Stimulated activated CD4-positive, alpha-beta T cell treated with anti-CD3 and anti-CD28 coated beads, Interleukin-12 subunit alpha, Interleukin-12 subunit beta, amount 100 ng/mL, for 48 hours (primary cell): ENCODE measurements at regions not wholly inside any gene's neighbourhood (a gene's known extent, or its start where the extent isn't known, plus 50 kb on each side); places are given as distances from the start of the nearest gene placed in this dataset.
"Not testable (repeated sequence)": the region's sequence is repeated elsewhere in the genome, so short reads cannot be mapped to it uniquely, and the experiment has no call there.

Experiments
- DNase-seq, 3 donors: peaks; one replicate each; pipeline ENCODE4 v3.0.0-alpha.2; 2020; ENCODE audit warnings: low read depth in 2 of 3, low spot score in 1 of 3

DNA sequence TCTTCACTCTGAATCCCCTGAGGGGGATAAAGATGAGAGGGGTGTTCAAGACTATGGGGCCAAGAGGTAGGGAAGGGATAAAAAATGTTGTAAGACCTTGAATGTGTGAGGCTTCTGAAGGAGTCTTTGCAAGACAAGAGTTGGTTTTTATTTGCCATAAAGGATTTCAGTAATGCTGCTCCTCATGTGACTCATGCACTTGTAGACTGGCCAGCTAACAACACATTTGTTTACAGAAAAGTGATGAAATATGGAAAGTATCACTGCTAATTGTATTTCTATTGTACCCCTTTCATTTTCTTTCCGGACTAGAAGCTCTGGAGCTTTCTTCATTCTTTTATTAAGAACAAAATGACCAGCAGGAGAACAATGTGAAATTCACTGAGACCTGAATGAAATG lies 782.1 kb downstream of the EPHA4 start:
- DNase-seq, result no peak

DNA sequence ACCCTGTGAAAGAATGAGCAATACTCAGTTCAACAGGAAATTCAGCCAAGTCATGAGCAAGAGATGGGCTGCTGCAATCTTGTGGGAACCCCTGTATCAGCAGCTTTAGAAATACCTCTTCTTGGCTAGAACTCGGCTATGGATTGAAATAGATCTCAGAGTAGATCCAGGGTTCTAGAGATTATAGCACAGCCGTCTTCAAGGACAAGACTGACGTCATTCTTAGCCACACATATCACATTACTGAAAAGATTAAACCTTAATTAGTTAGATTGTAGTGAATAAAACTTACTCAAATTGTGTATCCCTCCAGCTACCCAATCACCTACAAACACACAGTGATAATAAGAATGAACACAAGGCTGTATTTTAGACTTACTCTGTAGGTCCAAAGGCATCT lies 776.4 kb downstream of the EPHA4 start:
- no peak for DNase-seq

DNA sequence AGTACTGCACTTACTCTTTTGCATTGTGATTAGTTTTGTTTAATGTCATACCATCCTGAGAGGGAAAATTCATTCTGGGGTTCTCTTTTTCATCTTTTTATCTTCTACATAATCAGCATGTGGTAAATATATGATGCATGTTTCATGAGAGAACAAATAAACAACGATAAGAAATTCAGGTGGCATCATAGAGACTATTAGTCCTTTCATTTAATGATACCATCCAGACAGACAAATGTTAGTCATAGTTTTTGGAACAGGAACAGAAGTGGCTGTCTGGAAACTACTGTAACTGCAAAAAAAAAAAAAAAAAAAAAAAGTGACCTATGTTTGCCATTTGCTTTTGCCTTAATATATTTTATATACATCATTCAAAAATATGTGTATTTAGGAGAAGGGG lies 761.0 kb downstream of the EPHA4 start:
- DNase-seq, result no peak

DNA sequence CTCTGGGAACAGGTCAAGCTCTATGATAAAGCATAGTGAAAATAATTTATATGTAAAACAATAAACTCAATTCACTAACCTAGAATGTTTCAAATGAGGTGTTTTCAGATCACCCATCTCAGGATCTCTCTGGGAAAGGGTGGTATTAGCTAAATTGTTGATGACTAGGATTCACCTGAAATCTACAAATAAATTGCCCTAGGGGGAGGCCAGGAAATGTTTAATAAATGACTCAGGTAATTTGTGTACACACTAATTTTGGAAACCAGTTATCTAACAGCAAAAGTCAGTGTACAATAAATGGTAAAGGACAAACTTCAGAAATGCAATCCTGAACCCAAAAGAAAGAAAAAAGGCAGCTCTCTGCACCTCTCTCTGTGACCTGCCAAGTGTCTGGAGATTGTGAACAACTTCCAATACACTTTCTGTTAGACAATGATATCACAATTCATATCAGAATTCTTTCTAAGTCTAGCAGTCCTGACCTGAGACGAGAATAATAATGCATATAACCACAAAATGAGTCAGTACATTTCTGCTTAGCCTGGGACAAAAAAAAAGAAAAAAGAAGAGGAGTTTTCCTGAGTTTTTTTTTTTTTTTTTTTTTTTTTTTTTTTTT lies 760.0 kb downstream of the EPHA4 start:
- no peak for DNase-seq

DNA sequence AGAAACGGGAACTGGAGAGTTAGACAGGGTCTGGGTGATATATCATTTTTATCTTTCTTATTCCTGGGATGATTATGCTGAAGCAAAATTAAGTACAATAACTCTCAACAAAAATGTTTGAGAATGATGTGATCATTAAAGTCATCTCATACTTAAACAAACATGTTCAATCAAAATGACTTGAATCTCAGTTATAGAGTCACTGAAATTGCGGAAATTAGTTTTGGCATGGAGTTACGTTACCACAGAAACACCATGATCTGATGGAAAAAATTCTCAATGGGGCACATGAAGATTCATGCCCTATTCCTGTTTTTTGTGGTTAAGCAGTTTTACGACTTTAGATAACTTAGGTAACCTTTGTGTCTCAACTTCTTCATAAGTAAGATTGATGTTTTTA lies 757.7 kb downstream of the EPHA4 start:
- no peak for DNase-seq

DNA sequence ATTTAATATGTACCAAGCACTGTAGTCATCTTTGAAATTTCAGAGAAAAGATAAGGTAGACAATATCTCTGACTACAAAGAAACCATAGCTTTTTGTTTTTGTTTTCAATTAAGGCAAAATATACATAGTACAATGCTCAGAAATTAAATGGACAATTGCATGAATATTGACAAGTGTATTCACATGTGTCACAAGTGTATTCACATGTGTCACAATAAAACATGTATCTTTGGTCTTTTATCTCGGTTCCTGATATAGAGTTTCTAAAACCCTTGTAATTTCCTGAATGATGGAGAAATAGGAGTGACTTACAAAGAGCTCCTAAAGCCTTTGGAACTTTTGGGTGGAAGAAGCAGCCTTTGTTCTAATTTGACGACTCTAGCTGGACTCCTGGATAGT lies 756.4 kb downstream of the EPHA4 start:
- DNase-seq, result no peak

DNA sequence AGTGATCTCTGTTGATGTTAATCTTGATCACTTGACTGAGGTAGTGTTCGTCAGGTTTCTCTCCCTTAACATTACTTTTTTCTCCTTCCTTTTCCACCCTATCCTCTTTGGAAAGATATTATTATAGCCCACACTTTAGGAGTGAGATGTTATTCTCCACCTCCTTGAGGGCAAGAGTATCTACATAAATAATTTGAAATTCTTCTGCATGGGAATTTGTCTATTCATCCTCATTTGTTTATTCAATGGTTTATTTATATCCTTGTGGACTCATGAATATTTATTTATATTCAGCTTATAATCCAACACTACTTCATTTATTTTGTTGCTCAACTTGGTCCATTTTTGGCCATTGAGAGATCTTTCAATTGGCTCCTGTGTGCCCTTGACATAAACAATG lies 750.4 kb downstream of the EPHA4 start:
- no peak for DNase-seq

DNA sequence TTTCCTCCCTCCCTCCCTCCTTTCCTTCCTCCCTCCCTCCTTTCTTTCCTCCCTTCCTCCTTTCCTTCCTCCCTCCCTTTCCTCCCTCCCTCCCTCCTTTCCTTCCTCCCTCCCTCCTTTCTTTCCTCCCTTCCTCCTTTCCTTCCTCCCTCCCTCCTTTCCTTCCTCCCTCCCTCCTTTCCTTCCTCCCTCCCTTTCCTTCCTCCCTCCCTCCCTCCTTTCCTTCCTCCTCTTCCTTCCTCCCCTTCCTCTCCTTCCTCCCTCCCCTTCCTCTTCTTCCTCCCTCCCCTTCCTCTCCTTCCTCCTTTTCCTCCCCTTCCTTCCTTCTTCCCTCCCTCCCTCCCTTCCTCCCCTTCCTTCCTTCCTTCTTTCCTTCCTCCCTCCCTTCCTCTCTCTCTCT lies 748.5 kb downstream of the EPHA4 start:
- DNase-seq, result not testable (repeated sequence)

DNA sequence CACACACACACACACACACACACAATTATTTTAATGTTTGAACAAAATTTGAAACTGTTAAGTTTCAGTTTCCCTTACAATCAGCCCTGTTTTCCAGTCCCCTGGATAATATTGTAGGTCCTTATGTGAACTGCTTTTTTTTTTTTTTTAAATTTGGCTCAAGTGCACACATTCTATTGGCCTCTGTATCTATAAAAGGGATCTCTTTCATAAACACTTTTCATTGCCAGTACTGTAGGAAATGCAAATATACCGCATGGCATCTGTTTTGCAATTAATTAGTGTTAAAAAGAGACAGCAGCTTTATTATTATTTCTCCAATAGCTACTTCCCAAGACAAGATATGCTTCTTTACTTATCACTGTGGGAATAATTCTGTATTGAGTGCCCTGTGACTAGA lies 738.7 kb downstream of the EPHA4 start:
- no peak for DNase-seq

DNA sequence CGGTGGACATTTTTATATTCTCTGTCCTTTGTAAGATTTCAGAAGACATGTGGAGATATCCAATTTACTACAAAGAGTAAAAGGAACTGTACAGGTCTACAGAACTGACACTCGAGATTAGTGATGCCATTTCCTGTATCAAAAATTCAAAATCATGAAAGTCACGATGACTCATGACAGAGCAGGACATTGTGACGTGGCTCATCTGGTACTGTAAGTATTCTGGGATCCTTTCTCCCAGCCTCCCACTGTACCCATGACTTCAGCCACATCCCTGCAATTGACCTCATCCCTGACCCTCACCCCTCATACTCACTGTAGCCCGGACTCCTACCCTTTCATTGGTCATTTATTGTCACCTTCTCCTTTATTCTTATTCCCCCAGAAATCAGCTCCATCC lies 736.5 kb downstream of the EPHA4 start:
- DNase-seq, result no peak

DNA sequence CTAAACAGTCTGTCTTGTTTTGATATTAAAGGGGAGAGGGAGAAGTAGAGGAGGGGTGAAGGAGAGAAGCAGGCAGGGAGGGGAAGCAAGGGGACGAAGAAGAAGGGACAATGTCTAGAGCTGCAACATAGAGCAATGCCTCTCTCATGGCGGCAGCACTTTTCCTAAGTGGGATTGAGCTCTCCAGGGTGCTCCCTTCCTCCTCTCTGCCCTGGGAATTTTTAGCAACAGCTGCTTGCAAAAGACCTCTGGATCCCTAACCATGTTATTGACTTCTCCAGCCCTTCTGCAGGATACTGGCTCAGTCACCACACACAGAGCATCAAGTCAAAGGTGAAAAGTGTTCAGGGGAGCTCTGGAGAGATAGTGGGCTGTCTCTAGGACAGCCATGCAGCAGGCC lies 734.9 kb downstream of the EPHA4 start:
- no peak for DNase-seq

DNA sequence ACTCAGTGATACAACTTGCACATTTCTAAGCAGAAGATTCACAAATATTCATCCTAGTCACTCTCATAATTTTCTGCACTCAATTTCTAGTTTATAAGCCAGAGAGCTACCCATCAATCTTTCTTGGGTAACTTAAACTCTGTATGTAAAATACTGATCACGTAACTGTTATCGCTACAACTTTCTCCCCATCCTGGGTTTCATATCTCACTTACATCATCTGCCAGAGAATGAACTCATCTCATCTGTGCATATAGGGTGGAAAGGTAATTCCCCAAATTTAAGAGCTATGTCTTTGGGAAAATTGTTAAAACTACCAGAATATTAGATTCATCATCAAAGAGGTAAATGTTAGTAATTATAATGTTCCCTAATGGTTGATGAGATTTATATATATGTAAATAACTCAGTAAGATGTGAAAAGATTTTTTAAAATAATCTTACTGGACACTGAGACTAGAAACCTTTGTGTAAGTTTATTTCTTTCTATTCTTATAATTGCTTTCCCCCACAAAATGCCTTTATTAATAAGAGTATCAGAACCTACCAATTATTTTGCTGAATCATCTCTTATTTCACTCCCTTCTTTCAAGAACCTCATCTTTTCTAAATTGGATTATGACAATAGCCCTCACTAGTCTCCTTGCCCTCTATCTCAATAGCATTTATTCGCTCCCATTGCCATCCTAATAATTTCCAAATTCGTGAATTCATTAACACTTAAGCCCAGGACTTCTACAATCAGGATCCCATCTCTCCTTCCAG lies 729.0 kb downstream of the EPHA4 start:
- DNase-seq, result no peak

DNA sequence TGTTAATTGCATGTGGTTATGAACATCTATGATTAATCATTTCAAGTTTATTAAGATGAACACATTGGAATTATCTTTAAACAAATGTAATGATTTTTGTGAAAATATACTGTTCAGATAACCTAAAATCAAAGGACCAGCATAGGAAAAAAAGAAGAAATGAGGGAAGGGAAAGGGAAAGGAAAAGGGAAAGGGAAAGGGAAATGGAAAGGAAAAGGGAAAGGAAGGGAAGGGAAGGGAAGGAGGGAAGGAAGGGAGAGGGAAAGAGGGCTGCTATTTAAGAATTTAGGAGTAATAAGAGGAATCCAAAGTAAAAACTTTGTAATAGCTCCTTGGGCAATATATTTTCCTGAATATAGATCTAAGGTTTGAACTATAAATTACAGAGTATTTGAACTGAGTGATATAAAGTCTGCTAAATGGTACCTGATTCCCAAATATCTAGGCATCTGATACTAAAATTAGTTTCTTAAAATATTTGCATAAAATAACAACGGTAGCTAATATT lies 726.3 kb downstream of the EPHA4 start:
- no peak for DNase-seq

DNA sequence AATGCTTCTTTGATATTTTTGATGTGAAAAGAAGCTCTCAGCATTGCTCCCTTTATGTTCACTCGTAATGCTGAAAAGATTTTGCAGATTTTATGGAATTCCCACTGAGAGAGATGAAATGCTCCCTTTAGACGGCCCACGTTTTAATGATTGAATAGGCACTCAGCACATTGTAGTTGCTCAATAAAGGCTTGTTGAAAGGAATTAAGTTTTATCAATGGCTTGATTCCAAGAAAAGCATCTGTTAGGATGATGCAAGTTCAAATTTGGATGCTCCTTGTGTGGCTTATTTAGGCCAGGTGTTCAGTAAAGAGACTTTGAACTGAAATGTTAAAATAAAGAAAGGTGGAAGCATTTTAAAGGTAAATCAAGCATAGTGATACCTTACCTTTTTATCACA lies 725.1 kb downstream of the EPHA4 start:
- no peak for DNase-seq

DNA sequence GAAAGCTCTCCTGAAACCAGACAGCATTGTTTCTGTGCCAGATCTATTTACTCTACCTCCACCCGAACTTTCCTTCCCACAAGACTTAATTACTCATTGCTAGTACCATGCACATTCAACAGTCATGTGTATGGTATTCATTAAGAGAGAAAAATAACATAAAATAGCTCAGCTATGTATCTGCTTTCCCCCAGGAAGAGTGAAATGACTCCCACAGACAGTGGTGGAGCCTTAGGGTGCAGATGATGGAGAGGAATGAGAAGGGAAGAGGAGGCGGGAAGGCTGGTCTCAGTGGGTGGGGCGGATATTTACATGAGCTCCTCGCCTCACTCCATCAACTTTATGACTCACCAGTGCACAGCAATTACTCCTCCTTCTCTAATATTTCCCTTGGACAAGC lies 724.5 kb downstream of the EPHA4 start:
- DNase-seq, result no peak

DNA sequence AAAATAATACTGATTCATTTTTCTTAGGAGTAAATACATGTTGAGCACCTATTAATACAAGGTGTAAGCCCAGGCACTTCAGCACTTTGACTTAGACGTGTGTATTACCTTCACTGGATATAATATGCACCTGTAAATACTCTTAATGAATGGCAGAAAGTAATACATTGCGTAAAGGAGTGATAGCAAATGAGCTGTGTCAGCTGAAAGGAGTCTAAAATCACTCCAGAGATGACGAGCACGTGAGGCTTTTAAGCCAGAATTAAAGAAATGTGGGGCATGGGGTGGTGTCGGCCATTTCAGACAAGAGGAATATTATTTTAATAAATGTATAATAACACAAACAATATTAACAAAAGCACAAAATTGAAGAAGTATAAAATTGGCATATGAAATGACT lies 722.7 kb downstream of the EPHA4 start:
- no peak for DNase-seq

DNA sequence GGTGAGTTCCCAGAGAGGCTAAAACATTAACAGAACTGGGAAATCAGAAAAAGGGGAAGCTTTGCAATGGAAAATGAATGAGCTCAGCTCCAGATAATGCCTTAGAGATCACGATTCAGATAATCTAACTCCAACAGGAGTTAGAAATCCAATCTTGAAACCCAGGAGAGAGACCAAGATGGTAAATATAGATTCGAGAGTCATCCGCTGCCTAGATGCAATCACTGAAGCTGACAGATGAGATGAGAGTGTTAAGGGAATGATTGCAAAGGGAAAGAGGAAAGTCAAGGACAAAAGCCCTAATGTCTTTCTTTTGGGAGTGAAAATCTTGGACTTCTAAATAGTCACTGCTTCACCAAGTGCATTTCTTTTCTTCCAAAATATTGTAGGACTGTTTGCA lies 722.0 kb downstream of the EPHA4 start:
- no peak for DNase-seq

DNA sequence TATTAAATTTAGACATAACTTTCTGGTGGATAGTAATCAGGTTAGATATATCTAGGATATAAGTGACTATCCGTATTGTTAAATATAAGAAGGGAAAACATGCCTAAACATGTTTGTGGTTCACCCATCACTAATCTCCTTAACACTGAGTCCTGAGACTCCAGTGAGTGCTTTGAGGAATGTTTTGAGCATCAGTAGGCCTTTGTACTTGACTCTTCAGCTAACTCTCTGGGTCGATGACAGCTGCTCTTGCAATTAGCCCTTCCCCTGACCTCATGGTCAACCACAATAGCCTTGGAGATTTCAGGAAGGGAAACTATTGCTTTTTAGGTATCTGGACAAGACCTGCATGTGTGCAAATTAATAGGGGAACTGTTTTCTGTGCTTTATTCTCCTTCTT lies 716.8 kb downstream of the EPHA4 start:
- no peak for DNase-seq

DNA sequence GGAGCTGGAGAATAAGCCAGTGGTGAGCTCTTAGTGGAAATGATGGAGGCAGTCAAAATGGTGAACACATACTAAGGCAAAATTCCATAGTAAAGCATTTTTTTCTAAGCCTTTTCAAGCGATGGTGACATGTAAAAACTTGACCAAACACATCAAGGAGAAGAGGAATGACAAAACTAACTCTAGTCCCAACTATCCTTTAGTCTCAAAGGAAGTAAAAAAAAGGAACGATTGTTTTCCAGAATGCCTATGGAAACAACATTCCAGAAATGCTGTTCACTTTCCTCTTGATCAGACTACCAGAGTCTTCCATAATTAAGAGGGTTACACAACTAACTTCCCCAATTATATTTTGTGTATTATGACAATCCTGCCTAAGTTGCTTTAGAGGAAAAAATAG lies 715.6 kb downstream of the EPHA4 start:
- no peak for DNase-seq

DNA sequence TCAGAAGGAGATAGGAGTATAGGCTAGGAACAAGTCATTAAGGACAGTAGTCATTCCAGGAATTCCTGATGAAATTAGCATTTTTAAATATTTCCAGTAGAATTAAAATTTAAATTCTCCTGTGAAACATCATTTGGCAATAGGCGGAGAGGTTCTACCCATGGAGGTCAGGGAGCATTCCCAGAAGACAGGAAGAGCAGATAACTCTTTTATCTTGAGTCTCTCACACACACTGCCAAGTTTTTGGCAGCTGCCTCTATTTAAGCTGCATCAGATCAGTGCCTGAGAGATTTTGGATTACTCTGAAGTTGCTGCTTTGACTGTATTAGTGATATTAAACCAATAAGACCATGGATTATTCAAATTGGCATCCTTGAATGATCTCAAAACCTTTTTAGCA lies 714.7 kb downstream of the EPHA4 start:
- DNase-seq, result no peak

DNA sequence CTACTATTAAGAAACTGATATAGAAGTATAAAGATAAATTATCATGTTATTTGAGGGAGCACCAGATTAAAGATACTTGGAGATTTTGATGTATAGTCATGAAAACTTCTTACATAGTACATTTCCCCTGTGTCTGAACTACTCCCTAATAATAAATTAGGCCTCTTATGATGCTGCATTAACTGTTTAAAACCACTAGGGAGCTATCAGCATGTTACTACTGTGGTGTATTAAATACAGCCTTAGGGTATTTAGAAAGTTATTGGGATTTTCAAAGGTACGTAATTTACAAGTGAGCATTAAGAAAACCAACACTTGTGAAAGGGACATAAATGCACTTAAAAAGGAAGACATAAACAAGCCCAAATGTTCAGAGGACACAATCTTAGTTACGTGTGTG lies 714.0 kb downstream of the EPHA4 start:
- DNase-seq, result no peak

DNA sequence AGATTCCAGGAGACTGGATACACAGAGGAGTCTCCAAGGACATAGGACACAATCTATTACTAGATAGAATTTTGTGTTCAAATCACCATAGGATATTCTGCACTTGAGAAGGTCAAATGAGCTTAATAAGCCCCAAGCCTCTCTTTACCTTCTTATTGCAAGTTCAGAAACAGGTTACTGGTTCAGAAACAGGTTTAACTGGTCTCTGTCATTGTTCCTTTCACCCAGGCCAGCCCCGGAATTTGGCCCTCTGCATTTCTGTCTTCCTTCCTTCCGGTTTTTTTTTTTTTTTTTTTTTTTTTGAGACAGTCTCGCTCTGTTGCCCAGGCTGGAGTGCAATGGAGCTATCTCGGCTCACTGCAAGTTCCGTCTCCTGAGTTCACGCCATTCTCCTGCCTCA lies 700.2 kb downstream of the EPHA4 start:
- DNase-seq, result no peak
